K562 (cell line): ENCODE measurements at regions not wholly inside any gene's neighbourhood (a gene's known extent, or its start where the extent isn't known, plus 50 kb on each side); places are given as distances from the start of the nearest gene placed in this dataset.

Source experiments
- ATAC-seq: fragments of 200-7000 bp; cut with Tn5 transposase; 3 replicates; pipeline ENCODE4 v1.9.1; 2020; ENCODE audit warnings: moderate library complexity
- BruUV-seq: library from RNA; stranded (reverse); fragments of 400-500 nt; replicated peaks from 2 replicates; lab custom pipeline; 2021; lab: Mats Ljungman, UMichigan
- CTCF ChIA-PET: fragments of 300-600 bp; formaldehyde crosslinking; extraction: SDS; loops from one replicate; lab custom pipeline; 2021; ENCODE audit warnings: low intra/inter-chr PET ratio; lab: Yijun Ruan, JAX
- POLR2A ChIA-PET: fragments of 300-600, 350-650 bp; sonication (Branson Sonifier 250); formaldehyde crosslinking; extraction: SDS; loops from one replicate; lab custom pipeline; 2021; ENCODE audit warnings: antibody characterized with exemption, inconsistent platforms; lab: Yijun Ruan, JAX
- DNase-seq, 4 experiments: peaks; one replicate each; pipeline versions ENCODE4 v3.0.0 to v3.0.0-alpha.2; 2011 to 2018; ENCODE audit warnings: low spot score in 3 of 4, mixed read lengths in 3 of 4; ENCODE audit errors: extremely low read depth in 1 of 4
- FAIRE-seq: peaks from 2 replicates; lab custom pipeline; 2011; peaks lifted over from hg19 to GRCh38; lab: Jason Lieb, UNC
- H2AFZ ChIP-seq: 2 replicates; pipeline ENCODE4 v1.6.0; 2011; ENCODE audit warnings: low read depth, low read length, control low read depth, inconsistent platforms
- H3K27ac ChIP-seq: fragments of 200-600 bp; 3 replicates; pipeline ENCODE4 v1.8.0; 2011; ENCODE audit warnings: low read depth, mild to moderate bottlenecking, control low read depth, inconsistent platforms, low read length, moderate library complexity, mixed read lengths; ENCODE audit errors: extremely low read depth
- H3K27me3 ChIP-seq, 2 experiments: fragments of 300-600 bp in 1 of 2; 2 replicates in 1 of 2; 3 replicates in 1 of 2; pipeline versions ENCODE4 v1.6.0 to v1.8.0; 2011; ENCODE audit warnings: inconsistent platforms in 2 of 2, low read length in 2 of 2, mild to moderate bottlenecking in 1 of 2, mixed read lengths in 1 of 2, moderate library complexity in 1 of 2; ENCODE audit not compliant: control insufficient read depth in 2 of 2, insufficient read depth in 2 of 2
- H3K36me3 ChIP-seq: fragments of 300-600 bp; 3 replicates; pipeline ENCODE4 v1.8.0; 2011; ENCODE audit warnings: mild to moderate bottlenecking, low read length, inconsistent platforms; ENCODE audit not compliant: control insufficient read depth, insufficient read depth
- H3K4me1 ChIP-seq, 2 experiments: fragments of 200-600 bp in 1 of 2; replicated peaks in 1 of 2; 2 replicates in 1 of 2; 3 replicates in 1 of 2; pipeline versions ENCODE4 v1.5.1 to v1.8.0; 2011; ENCODE audit warnings: inconsistent platforms in 2 of 2, low read length in 2 of 2, mild to moderate bottlenecking in 1 of 2, mixed read lengths in 1 of 2, moderate library complexity in 1 of 2; ENCODE audit not compliant: control insufficient read depth in 2 of 2, insufficient read depth in 2 of 2
- H3K4me2 ChIP-seq: 2 replicates; pipeline ENCODE4 v1.6.1; 2011; ENCODE audit warnings: low read length, control low read depth, inconsistent platforms, mixed read lengths; ENCODE audit not compliant: insufficient read depth
- H3K4me3 ChIP-seq: fragments of 200-600 bp; sonication (generic), shearing (Covaris generic); 2 replicates; pipeline ENCODE4 v1.5.1; 2016; ENCODE audit warnings: control low read depth, inconsistent platforms
- H3K79me2 ChIP-seq: fragments of 200-600 bp; 3 replicates; pipeline ENCODE4 v1.8.0; 2011; ENCODE audit warnings: low read length, inconsistent platforms; ENCODE audit not compliant: control insufficient read depth, insufficient read depth
- H3K9ac ChIP-seq, 2 experiments: 2 replicates each; pipeline versions ENCODE4 v1.6.0 to v1.6.1; 2011; ENCODE audit warnings: low read depth in 2 of 2, low read length in 2 of 2, control low read depth in 1 of 2, inconsistent platforms in 1 of 2, mild to moderate bottlenecking in 1 of 2, mixed read lengths in 1 of 2; ENCODE audit not compliant: insufficient read depth in 1 of 2
- H3K9me1 ChIP-seq: one replicate; pipeline ENCODE4 v1.6.0; 2011; ENCODE audit warnings: inconsistent platforms, mild to moderate bottlenecking, low read length, moderate library complexity; ENCODE audit not compliant: control insufficient read depth, insufficient read depth
- H3K9me3 ChIP-seq: replicated peaks from 2 replicates; pipeline ENCODE4 v1.5.1; 2011; ENCODE audit warnings: low read depth, low read length, inconsistent platforms; ENCODE audit not compliant: control insufficient read depth, insufficient read depth
- H4K20me1 ChIP-seq: replicated peaks from 2 replicates; pipeline ENCODE4 v1.6.1; 2011; ENCODE audit warnings: low read length, inconsistent platforms, mixed read lengths; ENCODE audit not compliant: control insufficient read depth, insufficient read depth
- ADNP ChIP-seq: fragments of 200-800 bp; sonication (Bioruptor generic); IDR thresholded peaks from 2 replicates; pipeline ENCODE4 v1.6.1; 2016; ENCODE audit warnings: missing genetic modification characterization, missing compliant biosample characterization
- CHD1 ChIP-seq: fragments of 200-600 bp; sonication (generic); IDR thresholded peaks from one replicate; pipeline ENCODE4 v1.6.1; 2012; ENCODE audit warnings: mild to moderate bottlenecking, moderate library complexity, low read length, inconsistent platforms
- HNRNPLL ChIP-seq: fragments of 200-400 bp; formaldehyde crosslinking; IDR thresholded peaks from 2 replicates; pipeline ENCODE4 v1.6.1; 2017; ENCODE audit warnings: low read length, low read depth, mild to moderate bottlenecking; ENCODE audit not compliant: poor library complexity, severe bottlenecking
- PHF21A ChIP-seq: fragments of 450-650 bp; IDR thresholded peaks from 2 replicates; pipeline ENCODE4 v1.6.1; 2017; ENCODE audit warnings: low read depth, borderline replicate concordance
- RBM15 ChIP-seq: fragments of 200-400 bp; formaldehyde crosslinking; IDR thresholded peaks from 2 replicates; pipeline ENCODE4 v1.6.1; 2018; ENCODE audit warnings: mild to moderate bottlenecking, low read length, moderate library complexity; ENCODE audit not compliant: insufficient read depth
- WGBS: fragments of 100-300 bp; shearing (Covaris generic); methylation state at CpG from one replicate; pipeline ENCODE4 v1.1.6; 2016; ENCODE audit warnings: low coverage, mixed read lengths; ENCODE audit not compliant: insufficient coverage; ENCODE audit errors: missing lambda C conversion rate; 5-methylcytosine and 5-hydroxymethylcytosine counted together
- in situ Hi-C: fragments of 300-500 bp; cut with MboI; formaldehyde crosslinking; loops from 4 replicates; pipeline ENCODE4 v1.15.0; 2018; ENCODE audit warnings: inconsistent platforms, mixed read lengths
- intact Hi-C: fragments of 100-400 bp; cut with micrococcal nuclease; formaldehyde crosslinking; loops from 2 replicates; pipeline ENCODE4 v1.14.2; 2022
- TF ChIP-seq, protein P1 (sequence below): fragments of 250-450 bp; sonication (Bioruptor Pico); IDR thresholded peaks from 2 replicates; pipeline ENCODE4 v1.8.0; 2022; ENCODE audit warnings: moderate library complexity, mild to moderate bottlenecking, inconsistent platforms

- Histone ChIP-seq H3K27me3 (no peaks in the 10 kb centered on the region; a peak in 1 of 5 replicates), H3K79me2 (no peaks in the 10 kb centered on the region), H3K4me3 (no peak overlapping the region), H3K4me2 (no peak overlapping the region), H2AFZ (no peak overlapping the region), H4K20me1 (peaks cover 4% of the 10 kb centered on the region; the same call in 1 of the 2 replicates), H3K9me3 (no peaks in the 10 kb centered on the region), H3K9me1 (no peaks in the 10 kb centered on the region), H3K9ac (no peak overlapping the region), H3K36me3 (no peaks in the 10 kb centered on the region), H3K4me1 (no peaks in the 10 kb centered on the region), H3K27ac (no peak overlapping the region)
- FAIRE-seq (no peak), DNase-seq (no peak), ATAC-seq (no peak)
- no TSS peak for BruUV-seq
- WGBS = 0% methylated on average over 5 of the region's 5 CpGs
- in situ Hi-C loops (no loop called here), intact Hi-C loops (no loop called here)
- TF ChIP-seq HNRNPLL (no peak), CHD1 (no peak), PHF21A (no peak), RBM15 (no peak), ADNP (tag) (no peak)
- TF ChIP-seq, protein P1, sequence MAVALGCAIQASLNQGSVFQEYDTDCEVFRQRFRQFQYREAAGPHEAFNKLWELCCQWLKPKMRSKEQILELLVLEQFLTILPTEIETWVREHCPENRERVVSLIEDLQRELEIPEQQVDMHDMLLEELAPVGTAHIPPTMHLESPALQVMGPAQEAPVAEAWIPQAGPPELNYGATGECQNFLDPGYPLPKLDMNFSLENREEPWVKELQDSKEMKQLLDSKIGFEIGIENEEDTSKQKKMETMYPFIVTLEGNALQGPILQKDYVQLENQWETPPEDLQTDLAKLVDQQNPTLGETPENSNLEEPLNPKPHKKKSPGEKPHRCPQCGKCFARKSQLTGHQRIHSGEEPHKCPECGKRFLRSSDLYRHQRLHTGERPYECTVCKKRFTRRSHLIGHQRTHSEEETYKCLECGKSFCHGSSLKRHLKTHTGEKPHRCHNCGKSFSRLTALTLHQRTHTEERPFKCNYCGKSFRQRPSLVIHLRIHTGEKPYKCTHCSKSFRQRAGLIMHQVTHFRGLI = no peak
- ChIA-PET POLR2A (no interaction called here), CTCF (interaction anchor here (0.5 to 0.6 kb wide), 2 partner anchors 34 to 707 kb away, joined by 3 read pairs; no protein-coding TSS in a partner anchor)
Measured at GRCh38 chr1:213934649-213935048, 53.1 kb upstream of the PROX1 start.
